GM03348 (cell line): ENCODE measurements at regions not wholly inside any gene's neighbourhood (a gene's known extent, or its start where the extent isn't known, plus 50 kb on each side); places are given as distances from the start of the nearest gene placed in this dataset.

ENCODE experiments used
- DNase-seq: peaks from one replicate; pipeline ENCODE4 v3.0.0; 2012; ENCODE audit warnings: low spot score

- no peak for DNase-seq
Observed at GRCh38 chr18:55880617-55881016, 292.6 kb upstream of the TCF4 start.

GRCh38 chr18:55879331-55879730 lies 291.3 kb upstream of the TCF4 start:
- DNase-seq = no peak

- no peak for DNase-seq
Observed at GRCh38 chr18:55878224-55878623, 290.2 kb upstream of the TCF4 start.

DNA sequence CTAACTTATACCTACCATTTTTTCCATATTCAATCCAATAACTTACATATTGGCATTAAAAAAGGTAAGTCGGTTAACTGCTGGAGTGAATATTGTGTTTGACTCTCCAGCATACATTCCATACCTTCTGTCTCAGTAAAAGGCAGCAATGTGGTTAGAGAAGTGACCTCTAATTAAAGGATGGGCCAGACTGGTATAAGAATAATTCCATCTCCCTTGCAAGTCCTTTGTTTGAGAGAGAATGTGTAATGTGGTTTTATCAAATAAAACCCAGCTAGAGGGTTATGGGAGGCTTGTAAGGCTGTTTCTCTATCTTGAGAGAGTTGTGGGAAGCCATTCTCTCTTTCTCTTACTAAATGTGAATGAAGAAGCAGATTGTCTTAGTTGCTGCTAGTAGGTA lies 289.3 kb upstream of the TCF4 start:
- DNase-seq = no peak

GRCh38 chr18:55876254-55876653 lies 288.3 kb upstream of the TCF4 start:
- no peak for DNase-seq

DNA sequence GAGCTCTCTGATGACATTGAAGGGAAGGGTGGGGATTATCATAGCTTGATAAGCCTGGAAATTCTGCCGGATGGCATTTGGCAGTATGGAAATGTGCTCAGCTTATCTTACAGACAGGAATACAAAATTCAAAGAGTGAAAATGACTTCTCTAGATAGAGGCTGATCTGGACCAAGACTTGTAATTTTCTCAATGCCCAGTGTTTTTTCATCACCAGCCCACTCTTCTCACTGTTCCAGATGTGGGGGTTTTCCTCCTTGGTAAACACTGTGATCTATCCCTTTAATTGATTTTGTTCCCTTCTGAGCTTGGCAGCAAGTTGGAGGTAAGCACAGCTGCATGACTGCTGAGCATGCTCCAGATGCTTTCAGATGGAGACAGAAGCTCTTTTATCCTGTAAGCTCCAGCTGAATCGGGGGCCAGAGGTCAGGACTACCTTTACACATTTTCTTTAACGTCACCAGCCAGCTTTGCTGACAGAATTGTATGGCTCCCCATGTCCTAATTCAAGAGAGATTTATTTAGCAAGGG lies 287.4 kb upstream of the TCF4 start:
- DNase-seq = no peak

GRCh38 chr18:55869556-55870501 lies 281.8 kb upstream of the TCF4 start:
- peak; percentile 59 for DNase-seq

DNA sequence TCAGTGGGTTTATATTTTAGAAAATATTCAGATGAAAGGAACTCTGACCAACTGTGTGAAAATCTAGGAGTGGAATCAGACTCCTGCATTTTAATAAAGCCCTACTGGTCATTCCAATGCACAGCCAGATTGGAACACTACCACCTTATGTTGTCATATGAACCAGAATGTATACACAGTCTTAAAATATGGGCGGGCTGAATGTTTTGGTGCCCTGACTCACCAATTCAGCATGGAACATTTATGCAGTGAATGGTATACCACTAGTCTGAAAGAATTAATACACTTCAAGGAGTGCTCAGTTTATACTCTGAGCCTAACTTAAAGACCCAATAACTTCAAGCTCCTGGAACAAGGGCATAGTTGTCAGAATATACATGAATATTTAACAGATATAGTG lies 280.9 kb upstream of the TCF4 start:
- no peak for DNase-seq

DNA sequence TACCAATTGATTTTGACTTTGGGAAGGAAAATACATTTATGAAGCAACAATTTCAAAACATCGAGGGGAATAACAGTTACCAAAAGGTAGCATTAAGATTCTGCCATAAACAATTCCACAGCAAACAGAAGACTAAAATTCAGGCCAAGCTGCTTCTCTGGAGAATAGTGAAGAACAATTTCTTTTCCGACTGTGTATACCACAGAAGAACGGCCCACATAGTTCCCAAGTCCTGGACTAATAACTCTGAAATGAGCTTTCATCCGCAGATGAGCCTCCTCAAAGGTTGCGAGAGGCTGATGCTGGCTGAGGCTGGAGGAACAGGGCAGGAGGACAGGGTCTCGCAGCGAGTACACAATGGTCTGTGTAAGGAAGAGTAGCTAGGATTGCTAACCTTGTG lies 278.9 kb upstream of the TCF4 start:
- DNase-seq = no peak

DNA sequence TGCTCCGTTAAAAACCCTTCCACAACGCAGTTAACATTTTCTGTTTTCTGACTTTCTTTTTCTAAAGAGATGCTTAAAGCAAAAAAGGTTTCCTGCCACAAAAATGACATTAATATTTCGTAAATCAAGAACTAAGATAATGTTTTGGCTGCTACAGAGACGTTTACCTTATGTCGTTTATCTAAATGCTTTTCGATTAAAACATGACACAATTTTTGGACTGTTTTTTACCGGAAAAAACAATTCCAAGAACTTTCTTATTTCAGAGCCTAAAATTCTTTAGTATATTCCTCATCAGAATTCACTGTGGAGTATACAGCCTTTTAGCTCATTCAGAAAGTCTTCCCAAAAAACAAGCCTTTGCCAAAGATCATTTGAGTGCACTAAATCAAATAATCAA lies 278.0 kb upstream of the TCF4 start:
- no peak for DNase-seq

DNA sequence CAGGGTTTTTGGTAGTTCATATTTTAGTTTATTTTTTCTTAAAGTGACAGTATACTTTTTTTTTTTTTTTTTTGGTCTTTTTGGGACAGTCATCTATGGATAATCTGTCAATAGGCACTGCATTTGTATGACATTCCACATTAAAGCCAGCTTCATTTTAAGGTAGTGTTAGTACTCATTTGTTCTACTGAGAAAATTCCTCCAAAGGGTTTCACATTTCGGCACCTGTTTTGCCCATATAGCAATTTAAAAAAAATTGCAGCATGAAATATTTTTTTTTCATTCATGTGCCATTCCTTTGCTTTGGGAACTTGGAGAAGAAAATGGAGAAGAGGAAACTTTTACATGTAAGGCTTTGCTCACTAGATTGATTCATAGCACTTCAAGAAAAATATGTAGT lies 276.3 kb upstream of the TCF4 start:
- DNase-seq = no peak

- peak; percentile 47 for DNase-seq
Observed at GRCh38 chr18:55863876-55864275, 275.9 kb upstream of the TCF4 start.

GRCh38 chr18:55863391-55863706 lies 275.4 kb upstream of the TCF4 start:
- DNase-seq = no peak

- DNase-seq = no peak
Observed at GRCh38 chr18:55862693-55863390, 274.9 kb upstream of the TCF4 start.

DNA sequence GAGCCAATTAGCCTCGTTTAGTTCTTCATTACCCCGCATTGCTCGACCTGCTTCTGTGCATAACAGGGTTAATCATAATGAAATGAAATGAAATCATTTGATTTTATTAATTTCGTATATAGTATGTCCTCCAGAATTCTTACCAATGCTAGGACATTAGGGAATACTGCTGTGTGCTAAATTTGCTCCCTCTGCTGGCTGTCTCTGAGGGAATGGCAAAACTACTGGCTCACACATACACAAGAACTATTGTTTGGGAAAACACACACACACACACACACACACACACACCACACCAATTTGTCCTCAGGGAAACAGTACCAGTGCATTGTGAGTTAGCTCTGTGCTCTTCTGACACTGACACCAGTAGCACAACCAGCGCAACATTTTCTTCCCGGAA lies 273.3 kb upstream of the TCF4 start:
- no peak for DNase-seq

- DNase-seq = no peak
Observed at GRCh38 chr18:55858661-55859515, 270.9 kb upstream of the TCF4 start.

DNA sequence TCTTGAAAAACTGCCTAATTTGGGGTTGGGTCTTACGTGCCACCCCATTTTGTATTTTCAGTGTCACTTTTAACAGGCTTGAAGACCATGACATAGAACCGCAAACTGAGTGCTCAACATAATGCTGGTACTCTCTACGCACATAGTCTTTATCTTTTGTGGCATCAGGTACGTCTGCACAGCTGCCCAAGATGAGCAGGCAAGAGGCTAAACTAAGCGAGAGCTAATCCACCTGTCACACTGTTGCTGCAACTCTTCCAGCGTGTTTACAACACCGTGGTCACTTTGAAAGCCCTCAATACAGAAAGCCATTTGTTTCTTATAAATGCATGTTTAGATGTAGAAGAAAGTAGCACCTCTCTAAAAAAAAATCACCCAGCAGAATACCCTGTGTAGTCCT lies 270.0 kb upstream of the TCF4 start:
- DNase-seq = no peak

DNA sequence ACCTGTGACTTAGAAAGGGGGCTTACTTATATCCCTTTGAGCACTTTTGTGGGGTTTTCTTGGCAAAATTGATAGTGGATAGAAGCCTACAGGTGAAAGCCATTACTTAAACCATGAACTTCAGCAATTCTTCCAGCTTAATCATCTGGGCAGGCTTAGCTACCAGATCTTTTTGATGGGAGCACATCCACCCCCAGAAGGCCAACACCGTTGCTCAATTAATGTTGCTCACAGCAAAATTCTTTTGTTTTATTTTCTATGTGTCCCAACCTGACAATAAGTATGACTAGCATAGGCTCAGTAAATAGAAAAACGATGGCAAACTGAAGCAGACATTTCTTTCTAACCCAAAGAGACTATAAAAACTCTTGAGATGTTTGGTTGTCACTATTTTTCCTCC lies 269.4 kb upstream of the TCF4 start:
- DNase-seq = no peak

- DNase-seq = no peak
Observed at GRCh38 chr18:55856679-55857078, 268.7 kb upstream of the TCF4 start.

- peak; percentile 47 for DNase-seq
Observed at GRCh38 chr18:55856229-55856628, 268.2 kb upstream of the TCF4 start.

GRCh38 chr18:55853268-55853667 lies 265.3 kb upstream of the TCF4 start:
- DNase-seq = no peak

DNA sequence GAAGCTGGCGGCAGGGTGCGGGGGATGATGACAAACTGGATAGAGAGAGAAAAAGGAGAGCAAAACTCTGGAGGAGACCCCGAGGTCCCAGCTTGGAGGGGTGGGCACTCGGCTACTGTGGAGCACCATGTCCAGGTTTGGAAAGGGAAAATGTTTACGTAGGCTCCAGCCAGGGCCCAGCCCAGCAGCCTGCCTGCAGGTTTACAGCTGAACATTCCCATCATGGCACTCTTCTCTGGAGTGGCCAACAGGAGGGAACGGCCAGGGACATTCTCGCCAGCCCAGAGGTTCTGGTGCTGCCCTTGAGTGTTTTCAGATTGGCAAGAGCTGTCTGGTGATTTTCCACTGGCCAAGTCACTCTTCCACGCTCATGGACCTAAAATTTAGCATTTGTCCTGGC lies 262.9 kb upstream of the TCF4 start:
- no peak for DNase-seq
